OCI-LY7 (cell line): ENCODE measurements at regions not wholly inside any gene's neighbourhood (a gene's known extent, or its start where the extent isn't known, plus 50 kb on each side); places are given as distances from the start of the nearest gene placed in this dataset.

ENCODE experiments used
- CTCF ChIP-seq: fragments of 200-600 bp; sonication (generic); conservative IDR thresholded peaks from 2 replicates; pipeline ENCODE4 v1.5.1; 2014; ENCODE audit warnings: mild to moderate bottlenecking, antibody characterized with exemption, low read length, moderate library complexity, mixed read lengths
- EZH2phosphoT487 ChIP-seq: fragments of 200-600 bp; sonication (generic); IDR thresholded peaks from 2 replicates; pipeline ENCODE4 v1.6.1; 2018; ENCODE audit warnings: low read depth, borderline replicate concordance, mild to moderate bottlenecking, mixed run types, antibody characterized with exemption, low read length, moderate library complexity, mixed read lengths

DNA sequence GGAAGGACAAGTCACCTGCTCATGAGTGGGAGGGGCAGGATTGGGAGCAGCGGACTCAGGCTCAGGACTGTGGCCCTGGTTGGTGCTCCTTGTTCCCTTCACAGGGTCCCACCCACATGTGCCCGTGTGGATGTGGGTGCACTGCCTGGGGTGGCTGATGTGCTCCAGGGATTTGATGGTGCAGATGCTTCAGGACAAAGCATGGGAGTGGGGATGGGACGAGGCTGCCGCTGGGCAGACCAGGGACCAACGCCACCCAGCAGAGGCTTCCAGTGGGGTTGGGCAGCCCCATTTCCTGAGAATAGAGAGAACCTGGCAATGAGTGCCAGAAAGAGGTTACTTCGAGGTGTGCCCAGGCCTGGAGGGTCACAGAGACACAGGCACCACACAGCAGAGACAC lies 65.5 kb upstream of the IGLL5 start:
- TF ChIP-seq CTCF (no peak), EZH2phosphoT487 (no peak)
